GM12878 (cell line): ENCODE measurements at regions not wholly inside any gene's neighbourhood (a gene's known extent, or its start where the extent isn't known, plus 50 kb on each side); places are given as distances from the start of the nearest gene placed in this dataset.
"Not testable (repeated sequence)": the region's sequence is repeated elsewhere in the genome, so short reads cannot be mapped to it uniquely, and the experiment has no call there.

ENCODE experiments used
- ATAC-seq: fragments of 200-7000 bp; cut with Tn5 transposase; 3 replicates; pipeline ENCODE4 v1.9.1; 2020; ENCODE audit warnings: mild to moderate bottlenecking, moderate library complexity
- BruUV-seq: library from RNA; stranded (reverse); fragments of 400-500 nt; replicated peaks from 2 replicates; lab custom pipeline; 2021; lab: Mats Ljungman, UMichigan
- CTCF ChIA-PET: fragments of 300-600 bp; sonication (Branson Sonifier 250); formaldehyde crosslinking; extraction: SDS; loops from one replicate; lab custom pipeline; 2021; ENCODE audit warnings: inconsistent platforms; lab: Yijun Ruan, JAX
- POLR2A ChIA-PET: fragments of 350-600 bp; formaldehyde crosslinking; extraction: SDS; loops from one replicate; lab custom pipeline; 2021; ENCODE audit warnings: inconsistent platforms; lab: Charles Lee
- RAD21 ChIA-PET: fragments of 300-600 bp; sonication (Branson Sonifier 250); formaldehyde crosslinking; loops from one replicate; lab custom pipeline; 2023; ENCODE audit warnings: antibody characterized with exemption; ENCODE audit not compliant: unreplicated experiment; lab: Charles Lee
- SMC1A ChIA-PET: fragments of 300-600 bp; sonication (Branson Sonifier 250); formaldehyde crosslinking; loops from one replicate; lab custom pipeline; 2023; ENCODE audit not compliant: unreplicated experiment, uncharacterized antibody; lab: Charles Lee
- DNase-seq: peaks from one replicate; pipeline ENCODE4 v3.0.0-alpha.2; 2011; ENCODE audit warnings: low read depth, low spot score
- FAIRE-seq: peaks from 3 replicates; lab custom pipeline; 2011; peaks lifted over from hg19 to GRCh38; lab: Jason Lieb, UNC
- H2AFZ ChIP-seq: 2 replicates; pipeline ENCODE4 v1.6.0; 2011; ENCODE audit warnings: low read depth, low read length, control low read depth; ENCODE audit not compliant: control insufficient read depth
- H3K27ac ChIP-seq: 2 replicates; pipeline ENCODE4 v1.5.1; 2011; ENCODE audit warnings: control low read depth; ENCODE audit not compliant: control insufficient read depth, insufficient read depth
- H3K27me3 ChIP-seq, 2 experiments: replicated peaks in 1 of 2; 2 replicates each; pipeline versions ENCODE4 v1.6.0 to v1.6.1; 2011; ENCODE audit warnings: low read length in 1 of 2; ENCODE audit not compliant: control insufficient read depth in 2 of 2, insufficient read depth in 2 of 2
- H3K36me3 ChIP-seq, 2 experiments: 2 replicates each; pipeline ENCODE4 v1.5.1; 2011; ENCODE audit warnings: low read length in 1 of 2; ENCODE audit not compliant: control insufficient read depth in 2 of 2, insufficient read depth in 2 of 2
- H3K4me1 ChIP-seq: 2 replicates; pipeline ENCODE4 v1.6.1; 2011; ENCODE audit warnings: mild to moderate bottlenecking, low read length, moderate library complexity, mixed read lengths; ENCODE audit not compliant: control insufficient read depth, insufficient read depth
- H3K4me2 ChIP-seq: 2 replicates; pipeline ENCODE4 v1.6.0; 2011; ENCODE audit warnings: control low read depth; ENCODE audit not compliant: control insufficient read depth, insufficient read depth
- H3K4me3 ChIP-seq: fragments of 200-600 bp; sonication (generic); 2 replicates; pipeline ENCODE4 v1.5.1; 2016
- H3K79me2 ChIP-seq: 2 replicates; pipeline ENCODE4 v1.6.0; 2011; ENCODE audit warnings: low read length; ENCODE audit not compliant: control insufficient read depth, insufficient read depth
- H3K9ac ChIP-seq: 2 replicates; pipeline ENCODE4 v1.8.0; 2011; ENCODE audit warnings: low read length, control low read depth, mixed read lengths; ENCODE audit not compliant: control insufficient read depth, insufficient read depth
- H3K9me3 ChIP-seq: replicated peaks from 3 replicates; pipeline ENCODE4 v1.5.1; 2011; ENCODE audit warnings: mild to moderate bottlenecking, low read length; ENCODE audit not compliant: control insufficient read depth, insufficient read depth
- H4K20me1 ChIP-seq: 2 replicates; pipeline ENCODE4 v1.6.0; 2011; ENCODE audit not compliant: control insufficient read depth, insufficient read depth
- BCL3 ChIP-seq: IDR thresholded peaks from 2 replicates; pipeline ENCODE4 v1.6.1; 2011; ENCODE audit warnings: borderline replicate concordance, low read depth, mild to moderate bottlenecking, moderate library complexity, low read length; ENCODE audit not compliant: insufficient read depth, poor library complexity, severe bottlenecking
- BCLAF1 ChIP-seq: fragments of 450-650 bp; IDR thresholded peaks from 2 replicates; pipeline ENCODE4 v1.6.1; 2017; ENCODE audit warnings: antibody characterized with exemption, mild to moderate bottlenecking, moderate library complexity
- CBX3 ChIP-seq: fragments of 200-600 bp; sonication (generic); IDR thresholded peaks from 2 replicates; pipeline ENCODE4 v1.6.1; 2016; ENCODE audit warnings: low read depth, borderline replicate concordance
- GATAD2B ChIP-seq: fragments of 450-650 bp; conservative IDR thresholded peaks from 2 replicates; pipeline ENCODE4 v1.6.1; 2017; ENCODE audit warnings: low read depth, mild to moderate bottlenecking, moderate library complexity
- MTA3 ChIP-seq: IDR thresholded peaks from 2 replicates; pipeline ENCODE4 v1.6.1; 2012; ENCODE audit warnings: low read length, inconsistent platforms, borderline replicate concordance
- SP1 ChIP-seq: IDR thresholded peaks from one replicate; pipeline ENCODE4 v1.6.1; 2011; ENCODE audit warnings: low read depth, low read length
- SPI1 ChIP-seq: IDR thresholded peaks from 2 replicates; pipeline ENCODE4 v1.6.1; 2011; ENCODE audit warnings: low read depth, mild to moderate bottlenecking, low read length, moderate library complexity, borderline replicate concordance; ENCODE audit not compliant: insufficient read depth
- WGBS: methylation state at CpG from one replicate; pipeline ENCODE4 v1.1.6; 2016; ENCODE audit warnings: low lambda C conversion rate; ENCODE audit not compliant: insufficient replicate concordance, insufficient coverage; ENCODE audit errors: missing lambda C conversion rate; 5-methylcytosine and 5-hydroxymethylcytosine counted together
- in situ Hi-C: fragments of 300-500 bp; cut with MboI; formaldehyde crosslinking; loops from 9 replicates; pipeline ENCODE4 v1.14.3; 2018; ENCODE audit warnings: mixed read lengths
- intact Hi-C: fragments of 100-400 bp; cut with micrococcal nuclease; formaldehyde crosslinking; loops from one replicate; pipeline ENCODE4 v1.14.2; 2022; ENCODE audit not compliant: unreplicated experiment
- TF ChIP-seq, protein P1 (sequence below): fragments of 450-650 bp; formaldehyde crosslinking; IDR thresholded peaks from 2 replicates; pipeline ENCODE4 v1.4.0; 2022; ENCODE audit warnings: mild to moderate bottlenecking, moderate library complexity

DNA sequence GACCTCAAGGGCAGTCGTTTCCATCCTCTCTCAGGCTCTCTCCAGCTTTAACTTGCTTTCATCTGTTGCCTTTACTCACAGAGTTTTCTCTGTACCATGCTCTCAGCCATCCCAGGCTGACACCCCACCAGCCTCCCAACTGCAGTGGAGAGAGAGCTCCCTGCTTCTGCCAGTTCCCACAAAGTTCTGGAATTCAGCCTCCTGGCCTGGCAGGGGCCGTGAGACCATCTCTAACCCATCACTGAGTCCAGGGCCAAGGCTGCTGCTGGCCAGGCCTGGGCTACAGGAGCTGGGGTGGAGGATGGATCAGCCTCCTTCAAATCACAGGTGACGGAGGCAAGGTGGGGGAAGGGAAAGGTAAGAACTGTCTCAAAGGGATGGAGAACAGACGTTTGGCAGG is 314.9 kb downstream of the ADGRD1 start:
- H3K36me3 ChIP-seq, FAIRE-seq, RAD21 ChIA-PET, SMC1A ChIA-PET, H3K9ac ChIP-seq, CTCF ChIA-PET, H2AFZ ChIP-seq, H3K4me3 ChIP-seq, BruUV-seq, POLR2A ChIA-PET, H3K79me2 ChIP-seq, H3K4me2 ChIP-seq, H3K9me3 ChIP-seq, in situ Hi-C loops, DNase-seq, ATAC-seq, H3K4me1 ChIP-seq, H3K27me3 ChIP-seq, H3K27ac ChIP-seq, H4K20me1 ChIP-seq, intact Hi-C loops: not testable (repeated sequence)
- WGBS: 0% methylated on average over 3 of the region's 4 CpGs

- no peak for DNase-seq
- in situ Hi-C loops (no loop called here), intact Hi-C loops (no loop called here)
- ChIA-PET CTCF (no interaction called here), POLR2A (no interaction called here), RAD21 (no interaction called here), SMC1A (no interaction called here)
- no peak for ATAC-seq
- Histone ChIP-seq H3K4me3 (no peak overlapping the region), H3K27me3 (peaks cover 0 to 4% of the 10 kb centered on the region in 2 experiments; a peak in 2 of 4 replicates), H3K4me2 (no peak overlapping the region), H3K4me1 (no peaks in the 10 kb centered on the region), H3K36me3 (no peaks in the 10 kb centered on the region), H3K79me2 (no peaks in the 10 kb centered on the region), H3K9me3 (no peaks in the 10 kb centered on the region), H4K20me1 (no peaks in the 10 kb centered on the region), H3K9ac (no peak overlapping the region), H3K27ac (no peak overlapping the region), H2AFZ (no peak overlapping the region)
- WGBS: 64% methylated on average over 4 of the region's 4 CpGs
- FAIRE-seq: no peak
- BruUV-seq: no TSS peak
- TF ChIP-seq MTA3 (no peak), BCL3 (no peak), CBX3 (no peak), SP1 (no peak), SPI1 (no peak), BCLAF1 (no peak), GATAD2B (no peak)
- TF ChIP-seq, protein P1, sequence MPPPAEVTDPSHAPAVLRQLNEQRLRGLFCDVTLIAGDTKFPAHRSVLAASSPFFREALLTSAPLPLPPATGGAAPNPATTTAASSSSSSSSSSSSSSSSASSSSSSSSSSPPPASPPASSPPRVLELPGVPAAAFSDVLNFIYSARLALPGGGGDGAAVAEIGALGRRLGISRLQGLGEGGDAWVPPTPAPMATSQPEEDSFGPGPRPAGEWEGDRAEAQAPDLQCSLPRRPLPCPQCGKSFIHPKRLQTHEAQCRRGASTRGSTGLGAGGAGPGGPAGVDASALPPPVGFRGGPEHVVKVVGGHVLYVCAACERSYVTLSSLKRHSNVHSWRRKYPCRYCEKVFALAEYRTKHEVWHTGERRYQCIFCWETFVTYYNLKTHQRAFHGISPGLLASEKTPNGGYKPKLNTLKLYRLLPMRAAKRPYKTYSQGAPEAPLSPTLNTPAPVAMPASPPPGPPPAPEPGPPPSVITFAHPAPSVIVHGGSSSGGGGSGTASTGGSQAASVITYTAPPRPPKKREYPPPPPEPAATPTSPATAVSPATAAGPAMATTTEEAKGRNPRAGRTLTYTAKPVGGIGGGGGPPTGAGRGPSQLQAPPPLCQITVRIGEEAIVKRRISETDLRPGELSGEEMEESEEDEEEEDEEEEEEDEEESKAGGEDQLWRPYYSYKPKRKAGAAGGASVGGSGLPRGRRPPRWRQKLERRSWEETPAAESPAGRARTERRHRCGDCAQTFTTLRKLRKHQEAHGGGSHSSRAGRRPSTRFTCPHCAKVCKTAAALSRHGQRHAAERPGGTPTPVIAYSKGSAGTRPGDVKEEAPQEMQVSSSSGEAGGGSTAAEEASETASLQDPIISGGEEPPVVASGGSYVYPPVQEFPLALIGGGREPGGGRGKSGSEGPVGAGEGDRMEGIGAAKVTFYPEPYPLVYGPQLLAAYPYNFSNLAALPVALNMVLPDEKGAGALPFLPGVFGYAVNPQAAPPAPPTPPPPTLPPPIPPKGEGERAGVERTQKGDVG (CRISPR knock-in tag): no peak
Measured at GRCh38 chr12:131269551-131269950, 315.8 kb downstream of the ADGRD1 start.
